ENCODE measurements at regions not wholly inside any gene's neighbourhood (a gene's known extent, or its start where the extent isn't known, plus 50 kb on each side); places are given as distances from the start of the nearest gene placed in this dataset.

- Histone ChIP-seq H3K4me3 (no peak overlapping the region), H3F3A (replicated peaks; ENCODE audit: low read depth) (no peaks in the 10 kb centered on the region), H3K27me3 (ENCODE audit: insufficient read depth) (no peaks in the 10 kb centered on the region), H4K20me1 (replicated peaks; ENCODE audit: insufficient read depth) (no peaks in the 10 kb centered on the region), H3K27ac (ENCODE audit: low read depth) (no peak overlapping the region), H3K79me2 (replicated peaks; ENCODE audit: insufficient read depth) (no peaks in the 10 kb centered on the region), H2AFZ (no peak overlapping the region), H3K4me1 (ENCODE audit: insufficient read depth) (peaks cover 19% of the 10 kb centered on the region; the same call in 1 of the 2 replicates), H3K9me2 (ENCODE audit: insufficient read depth) (no peaks in the 10 kb centered on the region), H3K4me2 (no peak overlapping the region), H3K36me3 (ENCODE audit: insufficient read depth) (no peaks in the 10 kb centered on the region)
- no peak for ATAC-seq
- Mint-ChIP-seq H3K27me3 (ENCODE audit: insufficient read depth, low read depth, poor library complexity) (no peaks in the 10 kb centered on the region), H3K4me3 (no peak overlapping the region), H3K27ac (peak overlapping the region; percentile 93; the same call in 1 of the 2 replicates), H3K9me3 (no peaks in the 10 kb centered on the region), H3K36me3 (ENCODE audit: low read depth) (no peaks in the 10 kb centered on the region), H3K4me1 (peaks cover 27% of the 10 kb centered on the region)
- TF ChIP-seq ZNF114 (CRISPR knock-in tag; IDR thresholded peaks at IDR 0.05) (no peak), NANOG (IDR thresholded peaks at IDR 0.05; ENCODE audit: borderline replicate concordance) (no peak), JUNB (IDR thresholded peaks at IDR 0.05; ENCODE audit: unreplicated experiment) (no peak), STAT1 (IDR thresholded peaks at IDR 0.05; ENCODE audit: unreplicated experiment) (no peak), ETS1 (IDR thresholded peaks at IDR 0.05) (no peak), POLR2AphosphoS5 (IDR thresholded peaks at IDR 0.05; ENCODE audit: low read depth) (no peak), REST (IDR thresholded peaks at IDR 0.05; ENCODE audit: unreplicated experiment) (no peak), ZNF331 (CRISPR knock-in tag; IDR thresholded peaks at IDR 0.05; ENCODE audit: low read depth) (no peak), CREB1 (CRISPR knock-in tag; IDR thresholded peaks at IDR 0.05; ENCODE audit: low read depth) (no peak), EZH2phosphoT487 (IDR thresholded peaks at IDR 0.05; ENCODE audit: unreplicated experiment) (no peak)
- no peak for DNase-seq (ENCODE audit: low spot score)
Observed at GRCh38 chr16:73877150-73877549, 419.5 kb upstream of the PSMD7 start.

GRCh38 chr16:73875996-73876690 is 420.5 kb upstream of the PSMD7 start:
- DNase-seq (ENCODE audit: low spot score): no peak
- H3K9me3 Mint-ChIP-seq: no peaks in the 10 kb centered on the region
- Histone ChIP-seq H3K4me3 (no peak overlapping the region), H2AFZ (no peak overlapping the region), H3K36me3 (ENCODE audit: insufficient read depth) (no peaks in the 10 kb centered on the region), H4K20me1 (replicated peaks; ENCODE audit: insufficient read depth) (no peaks in the 10 kb centered on the region), H3K4me1 (ENCODE audit: insufficient read depth) (peaks cover 19% of the 10 kb centered on the region; the same call in 1 of the 2 replicates), H3K9me2 (ENCODE audit: insufficient read depth) (no peaks in the 10 kb centered on the region), H3K79me2 (replicated peaks; ENCODE audit: insufficient read depth) (no peaks in the 10 kb centered on the region), H3F3A (replicated peaks; ENCODE audit: low read depth) (no peaks in the 10 kb centered on the region), H3K27me3 (ENCODE audit: insufficient read depth) (no peaks in the 10 kb centered on the region), H3K27ac (ENCODE audit: low read depth) (no peak overlapping the region), H3K4me2 (no peak overlapping the region)
- H3K4me3 Mint-ChIP-seq: no peak overlapping the region
- no peaks in the 10 kb centered on the region for H3K36me3 Mint-ChIP-seq (ENCODE audit: low read depth)
- no peak for ATAC-seq
- H3K27me3 Mint-ChIP-seq (ENCODE audit: insufficient read depth, low read depth, poor library complexity): no peaks in the 10 kb centered on the region
- peaks cover 27% of the 10 kb centered on the region for H3K4me1 Mint-ChIP-seq
- TF ChIP-seq POLR2AphosphoS5 (IDR thresholded peaks at IDR 0.05; ENCODE audit: low read depth) (no peak), STAT1 (IDR thresholded peaks at IDR 0.05; ENCODE audit: unreplicated experiment) (no peak), CREB1 (CRISPR knock-in tag; IDR thresholded peaks at IDR 0.05; ENCODE audit: low read depth) (no peak)
- H3K27ac Mint-ChIP-seq: peak overlapping the region; percentile 46; the same call in 1 of the 2 replicates
